Left ventricle myocardium inferior (tissue), 1 donor: ENCODE measurements at regions not wholly inside any gene's neighbourhood (a gene's known extent, or its start where the extent isn't known, plus 50 kb on each side); places are given as distances from the start of the nearest gene placed in this dataset.

Source experiments
- DNase-seq: peaks from one replicate; pipeline ENCODE4 v3.0.0-alpha.2; 2020
- H3K27ac ChIP-seq: fragments of 200-600 bp; replicated peaks from 2 replicates; pipeline ENCODE4 v1.8.0; 2021
- H3K27me3 ChIP-seq: fragments of 200-600 bp; 2 replicates; pipeline ENCODE4 v1.8.0; 2021; ENCODE audit warnings: low read depth
- H3K36me3 ChIP-seq: fragments of 200-600 bp; 2 replicates; pipeline ENCODE4 v1.8.0; 2021
- H3K4me1 ChIP-seq: fragments of 200-600 bp; 2 replicates; pipeline ENCODE4 v1.8.0; 2021
- H3K4me3 ChIP-seq: fragments of 200-600 bp; 2 replicates; pipeline ENCODE4 v1.8.0; 2021; ENCODE audit warnings: mild to moderate bottlenecking, moderate library complexity
- H3K9me3 ChIP-seq: fragments of 200-600 bp; replicated peaks from 2 replicates; pipeline ENCODE4 v1.8.0; 2021
- CTCF ChIP-seq: fragments of 200-600 bp; IDR thresholded peaks from 2 replicates; pipeline ENCODE4 v1.8.0; 2021; ENCODE audit warnings: antibody characterized with exemption, mild to moderate bottlenecking, borderline replicate concordance
- intact Hi-C: fragments of 100-400 bp; cut with micrococcal nuclease; formaldehyde crosslinking; loops from one replicate; pipeline ENCODE4 v1.11.0; 2022
- donor health status: DM: no; HTN: yes; CAD: no; lungs with severe emphysema.

- Histone ChIP-seq H3K9me3 (no peaks in the 10 kb centered on the region), H3K27me3 (peaks cover 6% of the 10 kb centered on the region), H3K4me3 (no peak overlapping the region), H3K27ac (no peak overlapping the region), H3K36me3 (no peaks in the 10 kb centered on the region), H3K4me1 (no peaks in the 10 kb centered on the region)
- intact Hi-C loops, result no loop called here
- no peak for DNase-seq
- peak; percentile 44 for TF ChIP-seq CTCF
These were observed 99.3 kb upstream of the FSHB start for GRCh38 chr11:30131535-30131934.

GRCh38 chr11:30133281-30133680, 97.5 kb upstream of the FSHB start:
- H3K36me3 ChIP-seq, result no peaks in the 10 kb centered on the region
- no peak overlapping the region for H3K27ac ChIP-seq
- H3K27me3 ChIP-seq, result no peaks in the 10 kb centered on the region
- no peak for TF ChIP-seq CTCF
- intact Hi-C loops, result no loop called here
- no peak for DNase-seq
- H3K9me3 ChIP-seq, result no peaks in the 10 kb centered on the region
- no peak overlapping the region for H3K4me3 ChIP-seq
- no peaks in the 10 kb centered on the region for H3K4me1 ChIP-seq

- no peak overlapping the region for H3K27ac ChIP-seq
These were observed 87.6 kb upstream of the FSHB start for GRCh38 chr11:30143098-30143705.

GRCh38 chr11:30147293-30147692, 83.5 kb upstream of the FSHB start:
- no peak overlapping the region for H3K27ac ChIP-seq
- no peaks in the 10 kb centered on the region for H3K9me3 ChIP-seq
- H3K4me3 ChIP-seq, result no peak overlapping the region
- no peak for TF ChIP-seq CTCF
- peaks cover 4% of the 10 kb centered on the region for H3K4me1 ChIP-seq
- DNase-seq, result no peak
- H3K36me3 ChIP-seq, result no peaks in the 10 kb centered on the region
- H3K27me3 ChIP-seq, result no peaks in the 10 kb centered on the region
- intact Hi-C loops, result no loop called here

More at GRCh38 chr11:30143098-30143705, 87.6 kb upstream of the FSHB start:
- Histone ChIP-seq H3K9me3 (no peaks in the 10 kb centered on the region), H3K4me3 (no peak overlapping the region), H3K36me3 (no peaks in the 10 kb centered on the region), H3K4me1 (no peaks in the 10 kb centered on the region), H3K27me3 (no peaks in the 10 kb centered on the region)
- TF ChIP-seq CTCF, result peak; percentile 77
- intact Hi-C loops, result no loop called here
- no peak for DNase-seq

- peaks cover 4% of the 10 kb centered on the region for H3K4me1 ChIP-seq
- H3K36me3 ChIP-seq, result no peaks in the 10 kb centered on the region
- no peak overlapping the region for H3K4me3 ChIP-seq
- H3K9me3 ChIP-seq, result no peaks in the 10 kb centered on the region
- no peak overlapping the region for H3K27ac ChIP-seq
- intact Hi-C loops, result no loop called here
- TF ChIP-seq CTCF, result no peak
- H3K27me3 ChIP-seq, result no peaks in the 10 kb centered on the region
- DNase-seq, result no peak
These were observed 80.8 kb upstream of the FSHB start for GRCh38 chr11:30149998-30150397.

- Histone ChIP-seq H3K4me3 (no peak overlapping the region), H3K36me3 (no peaks in the 10 kb centered on the region), H3K27me3 (no peaks in the 10 kb centered on the region), H3K9me3 (no peaks in the 10 kb centered on the region), H3K27ac (peak overlapping the region; percentile 37), H3K4me1 (peaks cover 4% of the 10 kb centered on the region)
- DNase-seq, result no peak
- intact Hi-C loops, result no loop called here
- TF ChIP-seq CTCF, result no peak
These were observed 80.4 kb upstream of the FSHB start for GRCh38 chr11:30150425-30150824.
